Panc1 (cell line): ENCODE measurements at regions not wholly inside any gene's neighbourhood (a gene's known extent, or its start where the extent isn't known, plus 50 kb on each side); places are given as distances from the start of the nearest gene placed in this dataset.
"Not testable (repeated sequence)": the region's sequence is repeated elsewhere in the genome, so short reads cannot be mapped to it uniquely, and the experiment has no call there.

ENCODE experiments used
- ATAC-seq: fragments of 200-7000 bp; cut with Tn5 transposase; 2 replicates; pipeline ENCODE4 v1.9.1; 2020; ENCODE audit warnings: mild to moderate bottlenecking, moderate library complexity
- BruUV-seq: library from RNA; stranded (reverse); fragments of 400-500 nt; replicated peaks from 2 replicates; lab custom pipeline; 2021; lab: Mats Ljungman, UMichigan
- CTCF ChIA-PET: fragments of 300-600 bp; sonication (Branson Sonifier 250); formaldehyde crosslinking; loops from one replicate; lab custom pipeline; 2022; ENCODE audit warnings: antibody characterized with exemption; lab: Charles Lee
- POLR2A ChIA-PET: fragments of 300-600 bp; sonication (Branson Sonifier 250); formaldehyde crosslinking; loops from one replicate; lab custom pipeline; 2022; ENCODE audit warnings: antibody characterized with exemption; lab: Charles Lee
- DNase-seq: peaks from one replicate; pipeline ENCODE4 v3.0.0-alpha.2; 2010; ENCODE audit warnings: low read depth, low spot score
- H3K27ac ChIP-seq: 2 replicates; pipeline ENCODE4 v1.5.1; 2011; ENCODE audit warnings: mild to moderate bottlenecking, low read length, inconsistent platforms
- H3K27me3 ChIP-seq: fragments of 200-500 bp; sonication (Bioruptor generic); 2 replicates; pipeline ENCODE4 v1.6.0; 2014; ENCODE audit warnings: low read length, inconsistent platforms; ENCODE audit not compliant: control insufficient read depth, insufficient read depth
- H3K36me3 ChIP-seq: fragments of 200-500 bp; sonication (Bioruptor generic); 2 replicates; pipeline ENCODE4 v1.5.1; 2014; ENCODE audit warnings: inconsistent platforms, mild to moderate bottlenecking, low read length, moderate library complexity; ENCODE audit not compliant: control insufficient read depth, insufficient read depth
- H3K4me1 ChIP-seq: 2 replicates; pipeline ENCODE4 v1.5.1; 2011; ENCODE audit warnings: inconsistent platforms, mild to moderate bottlenecking, low read length, moderate library complexity; ENCODE audit not compliant: control insufficient read depth, insufficient read depth
- H3K4me3 ChIP-seq, 2 experiments: 2 replicates each; pipeline ENCODE4 v1.5.1; 2011 to 2012; ENCODE audit warnings: low read depth in 2 of 2, low read length in 2 of 2, mild to moderate bottlenecking in 2 of 2, inconsistent platforms in 1 of 2, moderate library complexity in 1 of 2
- H3K9me3 ChIP-seq: fragments of 200-500 bp; sonication (Bioruptor generic); 2 replicates; pipeline ENCODE4 v1.5.1; 2014; ENCODE audit warnings: low read depth, mild to moderate bottlenecking, inconsistent platforms, low read length, moderate library complexity; ENCODE audit not compliant: control insufficient read depth, insufficient read depth
- CTCF ChIP-seq: fragments of 450-650 bp; IDR thresholded peaks from 2 replicates; pipeline ENCODE4 v1.5.1; 2017; ENCODE audit warnings: mild to moderate bottlenecking
- POLR2AphosphoS5 ChIP-seq: IDR thresholded peaks from 2 replicates; pipeline ENCODE4 v1.6.1; 2012; ENCODE audit warnings: mild to moderate bottlenecking, low read depth, low read length, moderate library complexity
- REST ChIP-seq, 2 experiments: IDR thresholded peaks; 2 replicates each; pipeline ENCODE4 v1.6.1; 2011 to 2012; ENCODE audit warnings: low read depth in 2 of 2, control low read depth in 1 of 2, low read length in 1 of 2, mild to moderate bottlenecking in 1 of 2, moderate library complexity in 1 of 2; ENCODE audit not compliant: insufficient read depth in 1 of 2
- SIN3A ChIP-seq: IDR thresholded peaks from 2 replicates; pipeline ENCODE4 v1.6.1; 2012; ENCODE audit warnings: low read depth, mild to moderate bottlenecking, low read length, moderate library complexity, borderline replicate concordance; ENCODE audit not compliant: insufficient read depth
- TCF7L2 ChIP-seq: IDR thresholded peaks from 2 replicates; pipeline ENCODE4 v1.6.1; 2011; ENCODE audit warnings: mild to moderate bottlenecking, low read depth, low read length, inconsistent platforms
- in situ Hi-C: cut with HindIII; loops from 2 replicates; pipeline ENCODE4 v1.10.0; 2016; ENCODE audit warnings: low sequenced_read_pairs, low pct_unique_long_range_greater_than_20kb
- intact Hi-C: fragments of 100-400 bp; cut with micrococcal nuclease; formaldehyde crosslinking; loops from one replicate; pipeline ENCODE4 v1.10.0; 2022; ENCODE audit not compliant: unreplicated experiment

- DNase-seq (no peak), ATAC-seq (no peak)
- ChIA-PET POLR2A (no interaction called here), CTCF (no interaction called here)
- Histone ChIP-seq H3K4me3 (no peak overlapping the region), H3K4me1 (no peaks in the 10 kb centered on the region), H3K9me3 (no peaks in the 10 kb centered on the region), H3K27me3 (no peaks in the 10 kb centered on the region), H3K27ac (no peak overlapping the region), H3K36me3 (no peaks in the 10 kb centered on the region)
- no peak for TF ChIP-seq SIN3A
- TF ChIP-seq POLR2AphosphoS5: no peak
- no peak for TF ChIP-seq CTCF
- no peak for TF ChIP-seq TCF7L2
- BruUV-seq: no TSS peak
- intact Hi-C loops: no loop called here
- in situ Hi-C loops: no loop called here
These were observed 50.8 kb upstream of the ECHDC3 start for GRCh38 chr10:11691319-11691755.

- TF ChIP-seq CTCF: no peak
- TF ChIP-seq REST (IDR thresholded peaks at IDR 0.05; ENCODE audit: insufficient read depth in 1 of 2, low read depth in 2 of 2, low read length in 1 of 2): no peak
- TF ChIP-seq POLR2AphosphoS5: no peak
- TF ChIP-seq TCF7L2: no peak
- no peak for TF ChIP-seq SIN3A
- no peak for DNase-seq
- Histone ChIP-seq H3K36me3 (no peaks in the 10 kb centered on the region), H3K27ac (no peak overlapping the region), H3K27me3 (no peaks in the 10 kb centered on the region), H3K9me3 (no peaks in the 10 kb centered on the region), H3K4me1 (peaks cover 7% of the 10 kb centered on the region; the same call in 1 of the 2 replicates), H3K4me3 (no peak overlapping the region)
- ChIA-PET CTCF (no interaction called here), POLR2A (no interaction called here)
- in situ Hi-C loops (no loop called here), intact Hi-C loops (no loop called here)
- no peak for ATAC-seq
- no TSS peak for BruUV-seq
These were observed 52.0 kb upstream of the ECHDC3 start for GRCh38 chr10:11689945-11690736.

- H3K27me3 ChIP-seq, CTCF ChIA-PET, H3K36me3 ChIP-seq, ATAC-seq, POLR2A ChIA-PET, in situ Hi-C loops, H3K4me1 ChIP-seq, intact Hi-C loops, H3K27ac ChIP-seq, BruUV-seq, H3K9me3 ChIP-seq, DNase-seq, H3K4me3 ChIP-seq: not testable (repeated sequence)
These were observed 53.8 kb upstream of the ECHDC3 start for GRCh38 chr10:11688448-11688795.
